ENCODE measurements at regions not wholly inside any gene's neighbourhood (a gene's known extent, or its start where the extent isn't known, plus 50 kb on each side); places are given as distances from the start of the nearest gene placed in this dataset.

GRCh38 chr2:4539121-4539520 lies 835.7 kb downstream of the DCDC2C start:
- H3F3A ChIP-seq (ENCODE audit: control insufficient read depth, insufficient read depth) = no peaks in the 10 kb centered on the region
- TF ChIP-seq EZH2phosphoT487 (IDR thresholded peaks at IDR 0.05; ENCODE audit: borderline replicate concordance, low read length) = no peak
- TF ChIP-seq CTCF (IDR thresholded peaks at IDR 0.05; ENCODE audit: low read depth, low read length, poor library complexity, severe bottlenecking) = no peak
- no peaks in the 10 kb centered on the region for H4K20me1 ChIP-seq (ENCODE audit: control insufficient read depth, insufficient read depth, low read depth, low read length)
- no peaks in the 10 kb centered on the region for H3K36me3 ChIP-seq (ENCODE audit: control insufficient read depth, low read length)
- H3K9me3 ChIP-seq (ENCODE audit: control insufficient read depth, insufficient read depth, low read length) = no peaks in the 10 kb centered on the region
- H3K4me1 ChIP-seq (ENCODE audit: control insufficient read depth, low read length) = no peaks in the 10 kb centered on the region
- no peak overlapping the region for H3K4me2 ChIP-seq (ENCODE audit: low read length)
- no peak overlapping the region for H3K4me3 ChIP-seq (ENCODE audit: low read length)
- H3K79me2 ChIP-seq (ENCODE audit: control insufficient read depth, low read length) = no peaks in the 10 kb centered on the region
- no peaks in the 10 kb centered on the region for H3K27me3 ChIP-seq (ENCODE audit: control insufficient read depth, low read length)
- H3K27ac ChIP-seq (ENCODE audit: low read depth, low read length) = no peak overlapping the region
- no peaks in the 10 kb centered on the region for H3K9me2 ChIP-seq (replicated peaks; ENCODE audit: control insufficient read depth, low read length)

DNA sequence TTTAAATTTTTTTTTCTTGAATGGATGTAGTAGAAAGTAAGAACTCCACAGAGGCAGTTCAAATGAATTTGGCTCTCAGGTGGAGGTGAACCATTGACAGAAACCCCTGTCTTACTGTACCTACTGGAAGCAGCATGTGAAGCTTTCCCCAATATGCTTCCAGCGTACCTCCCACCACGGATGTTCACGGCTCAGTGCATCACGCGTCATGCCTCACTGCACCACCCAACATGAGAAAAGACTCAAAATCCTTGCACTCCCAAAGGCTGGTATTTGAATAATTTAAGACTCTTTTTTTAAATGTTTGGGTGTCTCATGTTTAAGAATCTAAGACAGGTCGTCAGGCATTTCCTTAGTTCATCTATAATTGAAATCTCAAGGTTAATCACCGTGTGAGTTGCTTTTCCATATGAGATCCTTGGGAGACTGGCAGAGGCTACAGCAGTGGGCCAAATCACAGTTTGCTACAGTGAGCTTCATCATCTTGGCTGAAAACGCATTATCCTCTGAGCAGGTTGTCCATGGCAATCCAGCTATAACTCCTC lies 846.4 kb downstream of the DCDC2C start:
- Histone ChIP-seq H3K4me1 (ENCODE audit: control insufficient read depth, low read length) (no peaks in the 10 kb centered on the region), H3F3A (ENCODE audit: control insufficient read depth, insufficient read depth) (no peaks in the 10 kb centered on the region), H4K20me1 (ENCODE audit: control insufficient read depth, insufficient read depth, low read depth, low read length) (no peaks in the 10 kb centered on the region), H3K27ac (ENCODE audit: low read depth, low read length) (no peak overlapping the region), H3K9me3 (ENCODE audit: control insufficient read depth, insufficient read depth, low read length) (no peaks in the 10 kb centered on the region), H3K79me2 (ENCODE audit: control insufficient read depth, low read length) (no peaks in the 10 kb centered on the region), H3K4me3 (ENCODE audit: low read length) (no peak overlapping the region), H3K4me2 (ENCODE audit: low read length) (no peak overlapping the region), H3K9me2 (replicated peaks; ENCODE audit: control insufficient read depth, low read length) (no peaks in the 10 kb centered on the region), H3K27me3 (ENCODE audit: control insufficient read depth, low read length) (no peaks in the 10 kb centered on the region), H3K36me3 (ENCODE audit: control insufficient read depth, low read length) (no peaks in the 10 kb centered on the region)
- TF ChIP-seq CTCF (IDR thresholded peaks at IDR 0.05; ENCODE audit: low read depth, low read length, poor library complexity, severe bottlenecking) (no peak), EZH2phosphoT487 (IDR thresholded peaks at IDR 0.05; ENCODE audit: borderline replicate concordance, low read length) (no peak)

GRCh38 chr2:4551691-4552474 lies 848.5 kb downstream of the DCDC2C start:
- Histone ChIP-seq H3K27ac (ENCODE audit: low read depth, low read length) (no peak overlapping the region), H3K4me2 (ENCODE audit: low read length) (no peak overlapping the region), H3K9me3 (ENCODE audit: control insufficient read depth, insufficient read depth, low read length) (no peaks in the 10 kb centered on the region), H3K36me3 (ENCODE audit: control insufficient read depth, low read length) (no peaks in the 10 kb centered on the region), H4K20me1 (ENCODE audit: control insufficient read depth, insufficient read depth, low read depth, low read length) (no peaks in the 10 kb centered on the region), H3K79me2 (ENCODE audit: control insufficient read depth, low read length) (no peaks in the 10 kb centered on the region), H3K9me2 (replicated peaks; ENCODE audit: control insufficient read depth, low read length) (no peaks in the 10 kb centered on the region), H3K4me3 (ENCODE audit: low read length) (no peak overlapping the region), H3F3A (ENCODE audit: control insufficient read depth, insufficient read depth) (no peaks in the 10 kb centered on the region), H3K4me1 (ENCODE audit: control insufficient read depth, low read length) (no peaks in the 10 kb centered on the region), H3K27me3 (ENCODE audit: control insufficient read depth, low read length) (no peaks in the 10 kb centered on the region)
- TF ChIP-seq EZH2phosphoT487 (IDR thresholded peaks at IDR 0.05; ENCODE audit: borderline replicate concordance, low read length) (no peak), CTCF (IDR thresholded peaks at IDR 0.05; ENCODE audit: low read depth, low read length, poor library complexity, severe bottlenecking) (no peak)
